ENCODE measurements at regions not wholly inside any gene's neighbourhood (a gene's known extent, or its start where the extent isn't known, plus 50 kb on each side); places are given as distances from the start of the nearest gene placed in this dataset.

DNA sequence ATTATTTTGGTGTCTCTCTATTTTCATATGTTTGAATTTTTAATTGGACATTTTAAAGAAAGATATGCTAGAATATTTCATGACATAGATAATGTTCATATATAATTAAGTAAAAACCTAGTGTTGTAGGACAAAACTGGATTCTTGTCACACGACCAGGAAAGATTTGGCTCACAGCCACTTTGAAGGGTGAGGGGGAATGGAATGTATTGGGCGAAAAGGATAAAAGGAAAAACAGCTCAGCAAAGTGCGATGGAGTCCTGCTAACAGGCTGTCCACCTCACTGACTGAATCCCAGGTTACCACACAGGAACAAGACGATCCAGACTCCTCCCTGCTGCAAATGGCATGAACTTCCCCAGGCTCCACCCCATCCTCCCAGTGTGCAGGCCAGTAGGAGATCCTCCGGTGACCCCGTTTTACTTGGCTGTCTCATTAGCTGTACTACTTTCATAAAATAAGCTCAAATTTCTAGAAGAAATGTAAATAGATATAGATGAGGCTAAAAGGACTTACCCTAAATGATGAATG is 186.2 kb downstream of the CD47 start:
- no peak for TF ChIP-seq POLR2A (IDR thresholded peaks at IDR 0.05; ENCODE audit: low read depth)
- TF ChIP-seq CTCF (IDR thresholded peaks at IDR 0.05): no peak
- no peak for TF ChIP-seq POLR2AphosphoS5 (IDR thresholded peaks at IDR 0.05)
- TF ChIP-seq EP300 (IDR thresholded peaks at IDR 0.05): no peak

Data from esophagus muscularis mucosa (tissue), 4 donors.